HG02798 (cell line): ENCODE measurements at regions not wholly inside any gene's neighbourhood (a gene's known extent, or its start where the extent isn't known, plus 50 kb on each side); places are given as distances from the start of the nearest gene placed in this dataset.

Experiments
- ATAC-seq: cut with Tn5 transposase; IDR thresholded peaks from one replicate; pipeline ENCODE4 v1.9.1; 2021; ENCODE audit warnings: mild to moderate bottlenecking; ENCODE audit not compliant: unreplicated experiment, poor library complexity

DNA sequence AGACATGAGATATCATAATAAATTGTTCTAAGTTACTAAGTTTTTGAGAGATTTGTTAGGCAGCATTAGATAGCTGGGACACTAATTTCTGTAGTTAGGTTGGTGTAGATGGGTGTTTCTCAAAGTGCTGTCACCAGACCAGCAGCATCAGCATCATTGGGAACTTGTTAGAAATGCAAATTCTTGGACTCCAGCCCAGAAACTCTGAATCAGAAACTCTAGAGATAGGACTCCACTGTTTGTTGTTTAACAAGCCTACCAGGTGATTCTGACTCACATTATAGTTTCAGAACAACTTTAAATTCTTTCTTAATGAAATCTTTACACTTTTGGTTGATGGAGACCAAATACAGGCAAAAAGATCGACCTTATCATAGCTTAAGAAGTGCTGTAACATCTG is 173.7 kb downstream of the PABPC4L start:
- ATAC-seq, result no peak

DNA sequence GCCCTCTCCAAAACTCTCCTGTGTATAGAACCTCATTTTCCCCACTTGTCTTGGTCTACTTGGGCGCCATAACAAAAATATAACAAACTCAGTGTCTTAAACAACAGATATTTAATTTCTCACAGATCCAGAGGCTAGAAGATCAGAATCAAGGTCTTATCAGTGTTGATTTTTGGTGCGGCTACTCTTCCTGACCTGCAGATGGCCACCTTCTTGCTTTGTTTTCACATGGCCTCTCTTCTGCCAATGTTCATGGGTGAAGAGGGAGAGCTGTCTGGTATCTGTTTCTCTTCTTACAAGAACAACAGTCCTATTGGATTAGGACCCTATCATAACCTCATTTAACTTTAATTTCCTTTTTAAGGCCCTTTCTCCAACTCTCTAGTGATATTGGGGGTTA is 177.3 kb downstream of the PABPC4L start:
- no peak for ATAC-seq

DNA sequence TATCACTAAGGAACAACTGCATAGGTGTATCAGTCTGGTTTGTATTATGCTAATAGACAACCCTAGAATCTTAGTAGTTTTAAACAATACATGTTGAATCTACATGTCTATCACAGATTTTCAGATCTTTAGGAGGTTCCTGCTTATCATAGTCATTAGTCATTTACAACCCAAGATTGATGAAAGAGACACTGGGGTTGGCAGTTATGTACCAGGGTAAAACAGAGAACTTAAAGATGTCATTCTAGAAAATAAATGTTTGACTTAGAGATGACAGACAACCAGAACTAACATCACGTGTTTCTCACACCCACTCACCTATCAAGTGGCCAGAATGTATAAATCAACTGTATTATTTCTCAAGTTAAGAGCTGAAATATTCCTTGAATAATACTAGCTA is 181.9 kb downstream of the PABPC4L start:
- ATAC-seq, result no peak

DNA sequence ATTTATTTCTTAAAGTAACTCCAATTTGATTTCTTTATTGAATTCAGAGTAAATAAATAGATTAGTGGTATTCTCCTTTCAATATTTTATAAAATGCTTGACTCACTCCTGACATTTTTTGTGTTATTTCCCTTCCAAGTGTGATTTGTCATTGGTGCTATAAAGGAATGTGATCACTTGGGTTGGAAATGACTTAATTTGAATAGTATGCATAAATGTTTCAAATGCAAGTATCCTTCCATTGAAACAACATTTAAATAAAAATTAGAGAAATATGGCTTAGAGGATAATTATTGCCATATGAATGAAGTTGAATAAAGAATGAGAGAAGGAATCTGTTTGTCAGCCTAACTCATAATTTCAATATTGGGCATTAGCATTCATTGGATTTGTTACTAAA is 182.7 kb downstream of the PABPC4L start:
- ATAC-seq, result no peak

DNA sequence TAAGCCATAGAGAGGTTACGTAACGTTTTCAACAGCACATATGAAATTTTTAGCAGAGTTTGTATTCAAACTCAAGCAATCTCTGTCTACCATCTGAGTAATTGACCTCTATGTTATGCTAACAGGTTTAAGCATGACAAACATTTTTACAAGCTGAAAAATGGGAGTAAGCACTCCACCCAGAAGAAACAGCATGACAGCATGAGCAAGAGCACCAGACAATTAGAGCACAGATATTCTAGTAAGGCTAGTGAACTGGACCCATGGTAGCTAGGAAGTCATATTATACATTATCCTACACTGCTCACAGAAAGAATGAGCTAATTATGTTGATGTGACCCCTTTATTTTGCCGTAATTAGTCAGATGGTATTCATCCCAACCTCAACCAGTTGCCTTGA is 200.5 kb downstream of the PABPC4L start:
- ATAC-seq, result no peak

DNA sequence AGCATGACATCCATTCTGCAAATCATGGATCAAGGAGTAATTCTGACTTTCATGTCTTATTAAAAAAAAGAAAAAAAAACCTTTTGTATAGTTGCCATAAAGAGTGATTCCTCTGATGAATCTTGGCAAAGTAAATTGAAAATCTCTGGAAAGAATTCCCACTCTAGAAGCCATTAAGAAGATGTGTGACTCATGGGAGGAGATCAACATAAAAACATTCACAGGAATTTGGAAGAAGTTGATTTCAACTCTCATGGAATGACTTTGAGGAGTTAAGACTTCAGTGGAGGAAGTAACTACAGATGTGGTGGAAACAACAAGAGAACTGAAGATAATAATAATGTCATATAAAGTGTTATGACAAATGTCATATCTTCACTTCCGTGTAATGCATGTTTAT is 204.2 kb downstream of the PABPC4L start:
- ATAC-seq, result no peak

- ATAC-seq, result no peak
Measured at GRCh38 chr4:133996431-133997121, 205.0 kb downstream of the PABPC4L start.

DNA sequence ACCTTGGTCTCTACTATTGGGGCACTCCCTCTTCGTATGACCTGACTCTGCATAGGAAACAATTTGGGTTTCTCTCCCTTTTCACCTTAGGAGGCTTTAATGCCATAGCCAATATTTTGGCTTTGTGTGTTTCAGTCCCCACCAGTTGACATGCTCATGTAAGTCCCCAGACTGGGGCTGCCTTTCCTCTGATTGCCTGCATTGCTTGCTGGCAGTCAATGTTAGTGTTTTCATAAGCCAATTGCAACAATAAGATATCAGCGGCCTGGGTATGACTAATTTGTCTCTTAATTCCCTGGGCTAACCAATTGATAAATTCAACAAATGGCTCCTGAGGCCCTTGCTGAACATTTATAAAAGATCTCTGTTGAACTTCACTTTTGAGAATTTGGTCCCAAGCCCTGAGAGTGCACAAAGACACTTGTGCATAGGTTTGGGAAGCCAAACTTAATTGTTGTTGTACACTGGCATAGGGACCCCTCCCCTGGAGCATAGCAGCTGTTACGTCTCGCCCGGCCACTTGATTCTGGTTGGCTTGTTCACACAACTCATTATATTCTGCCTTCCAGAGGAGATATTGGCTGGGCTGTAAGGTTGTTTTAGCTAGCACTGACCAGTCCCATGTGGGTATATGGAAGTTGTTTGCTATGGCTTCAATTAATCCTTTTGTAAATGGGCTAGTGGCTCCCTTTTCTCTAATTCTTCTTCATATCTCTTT is 206.2 kb downstream of the PABPC4L start:
- ATAC-seq, result no peak

- ATAC-seq, result no peak
Measured at GRCh38 chr4:133982533-133983224, 218.9 kb downstream of the PABPC4L start.

DNA sequence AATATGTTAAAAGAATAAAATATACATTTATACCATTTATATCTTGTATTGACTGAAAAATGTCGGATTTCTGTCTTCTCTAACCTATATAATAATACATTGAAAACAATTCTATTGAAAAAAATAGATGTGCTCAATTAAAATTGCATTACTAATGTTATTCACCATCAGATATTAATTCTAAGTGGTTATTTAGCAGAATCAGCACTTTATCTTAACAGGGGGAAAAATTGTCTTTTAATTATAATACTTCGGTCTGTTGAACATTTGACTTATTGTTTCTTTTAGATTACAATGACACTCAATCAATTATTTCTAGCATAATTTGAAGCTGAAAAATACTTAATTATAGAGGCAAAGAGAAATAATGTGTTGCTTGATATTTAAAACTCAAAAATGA is 220.3 kb downstream of the PABPC4L start:
- ATAC-seq, result no peak

DNA sequence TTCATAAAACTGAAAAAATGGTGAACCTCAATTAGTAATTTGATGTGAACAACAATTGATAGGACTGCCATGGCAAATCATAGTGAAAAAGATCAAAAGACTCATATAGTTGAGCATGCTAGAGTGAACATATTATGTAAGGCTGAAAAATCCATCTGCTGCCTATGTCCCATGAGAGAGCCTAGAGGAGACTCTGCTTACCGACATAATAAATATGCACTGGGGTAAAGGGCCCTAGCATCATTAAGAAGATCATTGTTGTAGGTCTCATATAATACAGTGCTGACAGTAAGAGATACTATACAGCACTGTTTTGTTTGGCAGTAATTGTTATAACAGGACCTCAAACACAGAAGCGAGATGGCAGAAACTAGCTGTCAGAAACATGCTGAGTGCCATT is 229.0 kb downstream of the PABPC4L start:
- ATAC-seq, result no peak

GRCh38 chr4:133969202-133969848 is 232.3 kb downstream of the PABPC4L start:
- no peak for ATAC-seq

DNA sequence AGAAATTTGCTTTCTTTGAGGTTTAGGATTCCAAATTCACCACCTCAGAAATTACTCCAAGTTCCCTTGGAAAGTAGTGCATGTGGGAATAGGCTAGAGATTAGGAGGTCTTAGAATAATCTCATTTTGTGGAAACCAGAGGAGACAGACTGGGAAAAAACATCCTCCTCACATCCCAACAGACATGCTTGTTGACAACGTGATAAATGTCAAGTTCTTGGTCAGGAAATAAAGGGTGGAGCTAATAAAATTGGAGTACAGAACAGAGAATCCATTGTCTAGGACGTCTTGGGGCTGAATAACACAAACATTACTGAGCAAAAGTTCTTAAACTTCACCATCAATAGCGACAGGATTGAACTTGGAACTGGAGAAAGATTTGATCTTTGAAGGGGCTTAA is 233.4 kb downstream of the PABPC4L start:
- ATAC-seq, result no peak

DNA sequence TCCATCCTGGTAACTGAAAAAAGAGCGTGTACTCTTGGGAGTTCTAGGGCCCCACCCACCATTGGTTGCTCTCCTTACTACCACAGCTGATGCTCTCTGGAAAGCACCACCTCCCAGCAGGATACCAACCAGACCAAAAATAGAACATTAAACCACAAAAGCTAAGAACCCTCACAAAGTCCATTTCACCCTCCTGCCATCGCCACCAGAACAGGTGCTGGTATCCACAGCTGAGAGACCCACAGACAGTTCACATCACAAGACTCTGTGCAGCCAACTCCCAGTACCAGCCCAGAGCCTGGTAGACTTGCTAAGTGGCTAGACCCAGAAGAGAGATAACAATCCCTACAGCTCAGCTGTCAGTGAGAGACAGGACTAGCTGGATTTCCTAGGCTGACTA is 240.6 kb downstream of the PABPC4L start:
- no peak for ATAC-seq

DNA sequence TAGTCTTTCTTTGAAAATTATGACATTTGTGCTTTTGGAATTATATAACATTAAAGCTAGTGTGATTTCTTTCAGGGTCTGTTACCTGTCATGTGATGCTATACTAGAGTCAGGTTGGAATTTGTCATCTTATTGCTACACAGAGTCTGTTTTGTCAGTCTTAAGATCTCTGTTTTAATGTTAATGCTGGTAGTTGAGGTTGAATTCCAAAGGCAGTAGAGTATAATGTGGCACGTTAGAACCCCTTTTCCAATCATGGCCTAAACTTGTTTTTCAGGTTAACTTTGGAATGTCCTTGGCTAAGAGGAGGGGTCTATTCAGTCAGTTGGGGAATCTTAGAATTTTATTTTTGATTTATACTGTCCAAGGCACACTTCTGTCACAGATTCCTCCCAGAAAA is 258.5 kb downstream of the PABPC4L start:
- ATAC-seq, result no peak

DNA sequence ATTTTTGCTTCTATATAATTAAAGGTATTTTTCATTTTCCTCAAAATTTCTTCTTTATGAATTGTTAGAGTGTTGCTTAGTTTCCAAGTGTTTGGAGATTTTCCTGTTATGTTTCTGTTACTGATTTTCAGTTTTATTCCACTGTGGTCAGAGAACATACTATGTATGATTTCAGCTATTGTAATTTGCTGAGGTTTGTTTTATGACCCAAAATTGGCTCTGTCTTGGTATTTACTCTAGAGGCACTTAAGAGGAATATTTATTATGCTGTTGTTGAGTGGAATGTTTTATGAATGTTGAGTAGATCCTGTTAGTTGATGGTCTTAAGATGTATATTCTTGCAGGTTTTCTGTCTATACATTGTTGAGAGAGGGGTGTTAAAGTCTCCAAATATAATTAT is 263.5 kb downstream of the PABPC4L start:
- ATAC-seq, result no peak

- ATAC-seq, result no peak
Measured at GRCh38 chr4:133929531-133930239, 271.9 kb downstream of the PABPC4L start.

- no peak for ATAC-seq
Measured at GRCh38 chr4:133921280-133922195, 280.1 kb downstream of the PABPC4L start.

DNA sequence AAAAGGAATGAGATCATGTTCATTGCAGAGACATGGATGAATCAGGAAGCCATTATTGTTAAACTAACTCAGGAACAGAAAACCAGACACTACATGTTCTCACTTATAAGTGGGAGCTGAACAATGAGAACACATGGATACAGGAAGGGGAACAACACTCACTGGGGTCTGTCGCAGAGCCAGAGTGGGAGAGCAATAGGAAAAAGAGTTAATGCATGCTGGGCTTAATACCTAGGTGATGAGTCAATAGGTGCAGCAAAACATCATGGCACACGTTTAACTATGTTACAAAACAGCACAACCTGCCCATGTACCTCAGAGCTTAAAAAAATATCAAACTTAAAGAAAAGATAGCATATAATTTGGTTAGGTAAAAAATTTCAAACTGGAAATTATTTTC is 281.4 kb downstream of the PABPC4L start:
- ATAC-seq, result no peak
